ENCODE measurements at regions not wholly inside any gene's neighbourhood (a gene's known extent, or its start where the extent isn't known, plus 50 kb on each side); places are given as distances from the start of the nearest gene placed in this dataset.

GRCh38 chr17:70266394-70266793 lies 97.1 kb downstream of the KCNJ2 start:
- H3K27ac ChIP-seq: no peak overlapping the region
- intact Hi-C loops (cut with DNase I): no loop called here
- DNase-seq (ENCODE audit: extremely low spot score in 2 of 2): no peak

GRCh38 chr17:70268383-70268782 lies 99.1 kb downstream of the KCNJ2 start:
- Histone ChIP-seq H3K27ac (no peak overlapping the region), H3K4me1 (no peaks in the 10 kb centered on the region), H3K27me3 (no peaks in the 10 kb centered on the region), H3K9me3 (no peaks in the 10 kb centered on the region), H3K36me3 (no peaks in the 10 kb centered on the region), H3K4me3 (no peak overlapping the region)
- TF ChIP-seq POLR2AphosphoS5 (IDR thresholded peaks at IDR 0.05; ENCODE audit: insufficient read depth in 1 of 2, low read depth in 1 of 2) (no peak), POLR2A (IDR thresholded peaks at IDR 0.05) (no peak)
- TF ChIP-seq, protein P1, sequence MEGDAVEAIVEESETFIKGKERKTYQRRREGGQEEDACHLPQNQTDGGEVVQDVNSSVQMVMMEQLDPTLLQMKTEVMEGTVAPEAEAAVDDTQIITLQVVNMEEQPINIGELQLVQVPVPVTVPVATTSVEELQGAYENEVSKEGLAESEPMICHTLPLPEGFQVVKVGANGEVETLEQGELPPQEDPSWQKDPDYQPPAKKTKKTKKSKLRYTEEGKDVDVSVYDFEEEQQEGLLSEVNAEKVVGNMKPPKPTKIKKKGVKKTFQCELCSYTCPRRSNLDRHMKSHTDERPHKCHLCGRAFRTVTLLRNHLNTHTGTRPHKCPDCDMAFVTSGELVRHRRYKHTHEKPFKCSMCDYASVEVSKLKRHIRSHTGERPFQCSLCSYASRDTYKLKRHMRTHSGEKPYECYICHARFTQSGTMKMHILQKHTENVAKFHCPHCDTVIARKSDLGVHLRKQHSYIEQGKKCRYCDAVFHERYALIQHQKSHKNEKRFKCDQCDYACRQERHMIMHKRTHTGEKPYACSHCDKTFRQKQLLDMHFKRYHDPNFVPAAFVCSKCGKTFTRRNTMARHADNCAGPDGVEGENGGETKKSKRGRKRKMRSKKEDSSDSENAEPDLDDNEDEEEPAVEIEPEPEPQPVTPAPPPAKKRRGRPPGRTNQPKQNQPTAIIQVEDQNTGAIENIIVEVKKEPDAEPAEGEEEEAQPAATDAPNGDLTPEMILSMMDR (IDR thresholded peaks at IDR 0.05): no peak
- intact Hi-C loops (cut with DNase I): no loop called here
- DNase-seq (ENCODE audit: extremely low spot score in 2 of 2): no peak

More at GRCh38 chr17:70266394-70266793, 97.1 kb downstream of the KCNJ2 start:
- TF ChIP-seq, protein P1 (IDR thresholded peaks at IDR 0.05): no peak
- H3K36me3 ChIP-seq: no peaks in the 10 kb centered on the region
- no peak overlapping the region for H3K4me3 ChIP-seq
- no peaks in the 10 kb centered on the region for H3K4me1 ChIP-seq
- H3K27me3 ChIP-seq: no peaks in the 10 kb centered on the region
- no peaks in the 10 kb centered on the region for H3K9me3 ChIP-seq

DNA sequence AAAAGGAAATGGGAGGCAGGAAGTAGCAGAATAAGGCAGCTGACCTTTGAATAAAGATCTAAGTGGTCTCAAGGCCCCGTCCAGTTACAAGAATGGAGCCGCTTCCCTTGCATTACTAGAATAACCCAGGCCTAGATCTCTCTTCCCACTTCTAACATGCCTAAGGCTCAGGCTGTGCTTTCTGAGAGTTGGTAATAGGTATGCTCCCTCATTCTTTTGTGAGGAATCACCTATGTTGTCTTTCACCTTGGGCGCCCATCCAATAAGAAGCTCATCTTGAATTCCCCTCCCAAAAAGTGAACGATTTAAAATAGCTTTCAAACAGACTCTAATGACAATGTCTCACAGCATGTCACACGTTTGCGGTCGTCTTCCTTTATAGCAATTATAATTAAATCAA lies 101.2 kb downstream of the KCNJ2 start:
- H3K4me1 ChIP-seq: no peaks in the 10 kb centered on the region
- no peaks in the 10 kb centered on the region for H3K27me3 ChIP-seq
- H3K36me3 ChIP-seq: no peaks in the 10 kb centered on the region
- no peak for TF ChIP-seq POLR2AphosphoS5 (IDR thresholded peaks at IDR 0.05; ENCODE audit: insufficient read depth in 1 of 2, low read depth in 1 of 2)
- TF ChIP-seq POLR2A (IDR thresholded peaks at IDR 0.05): no peak
- TF ChIP-seq, protein P1 (IDR thresholded peaks at IDR 0.05): no peak
- H3K4me3 ChIP-seq: no peak overlapping the region
- H3K9me3 ChIP-seq: no peaks in the 10 kb centered on the region
- intact Hi-C loops (cut with DNase I): no loop called here
- H3K27ac ChIP-seq: no peak overlapping the region
- DNase-seq (ENCODE audit: extremely low spot score in 2 of 2): no peak

DNA sequence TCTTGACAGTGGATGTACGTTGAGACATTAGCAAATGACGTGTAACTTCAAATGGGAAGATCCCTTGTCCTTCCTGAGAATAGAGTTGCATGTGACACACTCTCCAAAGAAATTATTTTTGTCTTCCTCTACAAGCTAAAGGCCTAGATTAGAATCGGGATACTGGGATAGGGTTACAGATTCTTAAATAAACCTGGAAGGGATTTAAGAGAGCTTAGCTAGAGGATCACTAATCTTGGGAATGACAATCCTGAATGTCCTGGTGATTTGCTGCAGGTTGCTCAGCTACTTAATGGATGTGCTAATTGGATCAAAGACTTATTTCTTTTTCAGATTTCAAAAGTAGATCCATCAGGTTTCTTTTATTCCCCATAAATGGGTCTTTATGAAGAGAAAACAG lies 101.9 kb downstream of the KCNJ2 start:
- intact Hi-C loops (cut with DNase I): no loop called here
- H3K36me3 ChIP-seq: no peaks in the 10 kb centered on the region
- no peaks in the 10 kb centered on the region for H3K27me3 ChIP-seq

DNA sequence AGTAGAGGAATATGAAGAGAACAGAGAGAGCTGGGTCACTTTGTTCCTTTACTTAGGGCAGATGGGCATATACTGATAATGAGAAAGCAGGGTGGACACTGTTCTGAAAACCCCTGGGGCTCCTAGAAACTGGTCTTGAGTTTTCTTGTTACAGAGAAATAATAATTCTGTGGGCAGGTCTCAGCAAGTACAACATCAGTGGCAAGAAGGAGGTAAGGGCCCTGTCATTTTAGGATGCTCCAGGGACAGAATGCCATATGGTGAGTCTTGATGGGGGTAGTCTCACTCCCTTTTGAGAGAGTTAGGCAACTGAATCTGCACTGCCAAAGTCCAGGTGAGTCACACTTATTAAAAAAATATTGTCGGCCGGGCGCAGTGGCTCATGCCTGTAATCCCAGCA lies 102.3 kb downstream of the KCNJ2 start:
- Histone ChIP-seq H3K4me1 (no peaks in the 10 kb centered on the region), H3K36me3 (no peaks in the 10 kb centered on the region), H3K4me3 (no peak overlapping the region), H3K27ac (no peak overlapping the region), H3K9me3 (no peaks in the 10 kb centered on the region), H3K27me3 (no peaks in the 10 kb centered on the region)
- DNase-seq (ENCODE audit: extremely low spot score in 2 of 2): no peak
- intact Hi-C loops (cut with DNase I): no loop called here
- TF ChIP-seq POLR2A (IDR thresholded peaks at IDR 0.05): no peak
- no peak for TF ChIP-seq POLR2AphosphoS5 (IDR thresholded peaks at IDR 0.05; ENCODE audit: insufficient read depth in 1 of 2, low read depth in 1 of 2)
- TF ChIP-seq, protein P1 (IDR thresholded peaks at IDR 0.05): no peak

More for the DNA sequence above, 101.9 kb downstream of the KCNJ2 start:
- TF ChIP-seq, protein P1 (IDR thresholded peaks at IDR 0.05): no peak
- no peak for TF ChIP-seq POLR2AphosphoS5 (IDR thresholded peaks at IDR 0.05; ENCODE audit: insufficient read depth in 1 of 2, low read depth in 1 of 2)
- TF ChIP-seq POLR2A (IDR thresholded peaks at IDR 0.05): no peak
- Histone ChIP-seq H3K9me3 (no peaks in the 10 kb centered on the region), H3K4me1 (no peaks in the 10 kb centered on the region), H3K27ac (no peak overlapping the region), H3K4me3 (no peak overlapping the region)
- no peak for DNase-seq (ENCODE audit: extremely low spot score in 2 of 2)

All from vagina (tissue), 2 donors.